Myocyte (in vitro differentiated cells): ENCODE measurements at regions not wholly inside any gene's neighbourhood (a gene's known extent, or its start where the extent isn't known, plus 50 kb on each side); places are given as distances from the start of the nearest gene placed in this dataset.
A peak's percentile ranks its signal among the peaks of the same experiment; 100 is the strongest.

Source experiments
- DNase-seq: peaks from one replicate; pipeline ENCODE4 v3.0.0-alpha.2; 2012; ENCODE audit warnings: low read depth

- peak; percentile 75 for DNase-seq
Measured at GRCh38 chr6:135796643-135797305, 54.7 kb upstream of the PDE7B start.

GRCh38 chr6:135797361-135797760, 54.1 kb upstream of the PDE7B start:
- DNase-seq = no peak

- DNase-seq = no peak
Measured at GRCh38 chr6:135798751-135799515, 52.6 kb upstream of the PDE7B start.
